ENCODE measurements at regions not wholly inside any gene's neighbourhood (a gene's known extent, or its start where the extent isn't known, plus 50 kb on each side); places are given as distances from the start of the nearest gene placed in this dataset.
A peak's percentile ranks its signal among the peaks of the same experiment; 100 is the strongest.
"Not testable (repeated sequence)": the region's sequence is repeated elsewhere in the genome, so short reads cannot be mapped to it uniquely, and the experiment has no call there.

DNA sequence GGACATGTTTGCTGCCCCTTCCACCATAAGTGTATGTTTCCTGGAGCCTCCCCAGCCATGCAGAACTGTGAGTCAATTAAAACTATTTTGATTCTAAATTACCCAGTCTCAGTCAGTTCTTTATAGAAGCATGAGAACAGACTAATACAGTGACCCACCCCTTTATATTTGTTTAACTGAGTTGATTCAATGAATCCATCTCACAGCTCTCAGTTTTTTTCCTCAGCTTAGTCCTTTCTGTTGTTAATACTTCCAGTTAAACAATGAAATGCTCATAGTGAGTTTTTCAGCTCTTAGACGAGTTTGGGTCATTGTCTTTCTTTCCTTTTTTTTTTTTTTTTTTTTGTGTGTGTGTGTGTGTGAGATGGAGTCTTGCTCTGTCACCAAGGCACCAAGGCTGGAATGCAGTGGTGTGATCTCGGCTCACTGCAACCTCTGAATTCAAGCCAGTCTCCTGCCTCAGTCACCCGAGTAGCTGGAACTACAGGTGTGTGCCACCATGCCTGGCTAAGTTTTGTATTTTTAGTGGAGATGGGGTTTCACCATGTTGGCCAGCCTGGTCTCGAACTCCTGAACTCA, 627.4 kb downstream of the SPATA31A7 start:
- DNase-seq = not testable (repeated sequence)

DNA sequence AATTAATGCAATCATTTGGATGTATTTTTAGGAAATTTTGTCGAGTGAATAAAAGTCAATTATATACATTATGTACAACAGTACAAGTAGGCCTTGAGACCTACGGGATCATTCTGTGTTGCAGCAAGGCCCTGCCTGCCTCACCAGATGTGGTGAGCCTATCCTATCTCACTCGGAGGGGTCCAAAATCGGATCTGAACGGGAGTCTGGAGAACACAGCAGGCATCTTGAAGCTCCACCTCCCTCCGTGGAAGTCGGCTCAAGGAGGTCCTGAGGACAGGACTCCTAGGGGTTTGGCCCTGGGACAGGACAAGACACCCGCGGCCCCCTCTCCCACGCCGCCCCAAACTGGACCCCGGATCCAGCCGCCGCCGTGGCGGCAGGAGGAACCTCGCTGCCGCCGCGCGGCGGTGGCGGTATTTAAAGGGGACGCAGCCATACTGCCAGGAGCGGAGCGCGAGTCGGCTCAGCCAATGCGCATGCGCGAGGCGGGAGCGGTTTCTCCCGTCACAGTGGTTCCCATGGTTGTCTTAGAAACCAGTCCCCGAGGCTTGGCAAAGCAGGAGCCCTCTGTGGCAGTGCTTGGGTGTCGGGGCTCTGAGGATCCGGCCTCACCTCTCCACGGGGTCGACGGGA, 663.9 kb downstream of the SPATA31A7 start:
- DNase-seq = peak; percentile 84

- not testable (repeated sequence) for DNase-seq
These were observed 664.4 kb downstream of the SPATA31A7 start for GRCh38 chr9:61854260-61854640.

DNA sequence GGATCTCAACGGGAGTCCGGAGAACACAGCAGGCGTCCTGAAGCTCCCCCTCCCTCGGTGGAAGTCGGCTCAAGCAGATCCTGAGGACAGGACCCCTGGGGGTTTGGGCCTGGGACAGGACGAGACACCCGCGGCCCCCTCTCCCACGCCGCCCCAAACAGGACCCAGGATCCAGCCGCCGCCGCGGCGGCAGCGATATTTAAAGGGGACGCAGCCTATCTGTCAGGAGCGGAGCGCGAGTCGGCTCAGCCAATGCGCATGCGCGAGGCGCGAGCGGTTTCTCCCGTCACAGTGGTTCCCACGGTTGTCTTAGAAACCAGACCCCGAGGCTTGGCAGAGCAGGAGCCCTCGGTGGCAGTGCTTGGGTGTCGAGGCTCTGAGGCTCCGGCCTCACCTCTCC, 666.4 kb downstream of the SPATA31A7 start:
- not testable (repeated sequence) for DNase-seq

GRCh38 chr9:61856858-61857453, 667.1 kb downstream of the SPATA31A7 start:
- DNase-seq = not testable (repeated sequence)

- not testable (repeated sequence) for DNase-seq
These were observed 668.0 kb downstream of the SPATA31A7 start for GRCh38 chr9:61857709-61858351.

- peak; percentile 64 for DNase-seq
These were observed 672.7 kb downstream of the SPATA31A7 start for GRCh38 chr9:61862431-61862971.

GRCh38 chr9:61864463-61864862, 674.6 kb downstream of the SPATA31A7 start:
- not testable (repeated sequence) for DNase-seq

- DNase-seq = not testable (repeated sequence)
These were observed 679.1 kb downstream of the SPATA31A7 start for GRCh38 chr9:61868965-61869364.

GRCh38 chr9:61872329-61872728, 682.5 kb downstream of the SPATA31A7 start:
- DNase-seq = not testable (repeated sequence)
